ENCODE measurements at regions not wholly inside any gene's neighbourhood (a gene's known extent, or its start where the extent isn't known, plus 50 kb on each side); places are given as distances from the start of the nearest gene placed in this dataset.

GRCh38 chr16:55147396-55147795 lies 176.6 kb upstream of the IRX6 start:
- TF ChIP-seq MXI1 (IDR thresholded peaks at IDR 0.05; ENCODE audit: low read depth, low read length) (no peak), CTCF (IDR thresholded peaks at IDR 0.05) (no peak), RFX5 (IDR thresholded peaks at IDR 0.05; ENCODE audit: low read length) (no peak)
- TF ChIP-seq, protein P1, sequence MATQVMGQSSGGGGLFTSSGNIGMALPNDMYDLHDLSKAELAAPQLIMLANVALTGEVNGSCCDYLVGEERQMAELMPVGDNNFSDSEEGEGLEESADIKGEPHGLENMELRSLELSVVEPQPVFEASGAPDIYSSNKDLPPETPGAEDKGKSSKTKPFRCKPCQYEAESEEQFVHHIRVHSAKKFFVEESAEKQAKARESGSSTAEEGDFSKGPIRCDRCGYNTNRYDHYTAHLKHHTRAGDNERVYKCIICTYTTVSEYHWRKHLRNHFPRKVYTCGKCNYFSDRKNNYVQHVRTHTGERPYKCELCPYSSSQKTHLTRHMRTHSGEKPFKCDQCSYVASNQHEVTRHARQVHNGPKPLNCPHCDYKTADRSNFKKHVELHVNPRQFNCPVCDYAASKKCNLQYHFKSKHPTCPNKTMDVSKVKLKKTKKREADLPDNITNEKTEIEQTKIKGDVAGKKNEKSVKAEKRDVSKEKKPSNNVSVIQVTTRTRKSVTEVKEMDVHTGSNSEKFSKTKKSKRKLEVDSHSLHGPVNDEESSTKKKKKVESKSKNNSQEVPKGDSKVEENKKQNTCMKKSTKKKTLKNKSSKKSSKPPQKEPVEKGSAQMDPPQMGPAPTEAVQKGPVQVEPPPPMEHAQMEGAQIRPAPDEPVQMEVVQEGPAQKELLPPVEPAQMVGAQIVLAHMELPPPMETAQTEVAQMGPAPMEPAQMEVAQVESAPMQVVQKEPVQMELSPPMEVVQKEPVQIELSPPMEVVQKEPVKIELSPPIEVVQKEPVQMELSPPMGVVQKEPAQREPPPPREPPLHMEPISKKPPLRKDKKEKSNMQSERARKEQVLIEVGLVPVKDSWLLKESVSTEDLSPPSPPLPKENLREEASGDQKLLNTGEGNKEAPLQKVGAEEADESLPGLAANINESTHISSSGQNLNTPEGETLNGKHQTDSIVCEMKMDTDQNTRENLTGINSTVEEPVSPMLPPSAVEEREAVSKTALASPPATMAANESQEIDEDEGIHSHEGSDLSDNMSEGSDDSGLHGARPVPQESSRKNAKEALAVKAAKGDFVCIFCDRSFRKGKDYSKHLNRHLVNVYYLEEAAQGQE (IDR thresholded peaks at IDR 0.05; ENCODE audit: low read depth, low read length), result no peak
- TF ChIP-seq, protein P2, sequence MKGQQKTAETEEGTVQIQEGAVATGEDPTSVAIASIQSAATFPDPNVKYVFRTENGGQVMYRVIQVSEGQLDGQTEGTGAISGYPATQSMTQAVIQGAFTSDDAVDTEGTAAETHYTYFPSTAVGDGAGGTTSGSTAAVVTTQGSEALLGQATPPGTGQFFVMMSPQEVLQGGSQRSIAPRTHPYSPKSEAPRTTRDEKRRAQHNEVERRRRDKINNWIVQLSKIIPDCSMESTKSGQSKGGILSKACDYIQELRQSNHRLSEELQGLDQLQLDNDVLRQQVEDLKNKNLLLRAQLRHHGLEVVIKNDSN (IDR thresholded peaks at IDR 0.05; ENCODE audit: borderline replicate concordance, low read depth), result no peak

Data from SK-N-SH (cell line).